ENCODE measurements at regions not wholly inside any gene's neighbourhood (a gene's known extent, or its start where the extent isn't known, plus 50 kb on each side); places are given as distances from the start of the nearest gene placed in this dataset.

- TF ChIP-seq GLIS3 (CRISPR knock-in tag; IDR thresholded peaks at IDR 0.05): no peak
- TF ChIP-seq CSDC2 (CRISPR knock-in tag; IDR thresholded peaks at IDR 0.05): no peak
- no peak for TF ChIP-seq ZNF70 (CRISPR knock-in tag; IDR thresholded peaks at IDR 0.05)
- TF ChIP-seq RARB (CRISPR knock-in tag; IDR thresholded peaks at IDR 0.05): no peak
- TF ChIP-seq ESRRG (CRISPR knock-in tag; IDR thresholded peaks at IDR 0.05): no peak
- TF ChIP-seq ZC3H10 (CRISPR knock-in tag; IDR thresholded peaks at IDR 0.05): no peak
- no peak for TF ChIP-seq BACH2 (CRISPR knock-in tag; IDR thresholded peaks at IDR 0.05; ENCODE audit: borderline replicate concordance)
- no peak for TF ChIP-seq ZNF565 (CRISPR knock-in tag; conservative IDR thresholded peaks at IDR 0.05; ENCODE audit: low read depth)
These were observed 881.2 kb upstream of the EPHA7 start for GRCh38 chr6:94300424-94301144.

Measured in SK-N-SH treated with all-trans-retinoic acid at 6 μM for 48 hours (cell line).